ENCODE measurements at regions not wholly inside any gene's neighbourhood (a gene's known extent, or its start where the extent isn't known, plus 50 kb on each side); places are given as distances from the start of the nearest gene placed in this dataset.

- no peak for DNase-seq
Observed at GRCh38 chr14:65286443-65286842, 126.1 kb upstream of the FUT8 start.

- peak; percentile 48 to 49 for DNase-seq
Observed at GRCh38 chr14:65287264-65288131, 125.0 kb upstream of the FUT8 start.

GRCh38 chr14:65290830-65291229 lies 121.7 kb upstream of the FUT8 start:
- peak in 1 of 2 experiments; percentile 36 for DNase-seq

GRCh38 chr14:65291531-65291930 lies 121.0 kb upstream of the FUT8 start:
- DNase-seq, result no peak

- no peak for DNase-seq
Observed at GRCh38 chr14:65294816-65295215, 117.7 kb upstream of the FUT8 start.

- DNase-seq, result no peak
Observed at GRCh38 chr14:65296402-65296801, 116.1 kb upstream of the FUT8 start.

- no peak for DNase-seq
Observed at GRCh38 chr14:65296876-65297275, 115.7 kb upstream of the FUT8 start.

GRCh38 chr14:65297744-65298143 lies 114.8 kb upstream of the FUT8 start:
- no peak for DNase-seq

- peak in 1 of 2 experiments; percentile 26 for DNase-seq
Observed at GRCh38 chr14:65299826-65300225, 112.7 kb upstream of the FUT8 start.

- DNase-seq, result no peak
Observed at GRCh38 chr14:65301862-65302539, 110.5 kb upstream of the FUT8 start.

- no peak for DNase-seq
Observed at GRCh38 chr14:65302571-65303189, 109.8 kb upstream of the FUT8 start.

- no peak for DNase-seq
Observed at GRCh38 chr14:65303190-65303898, 109.2 kb upstream of the FUT8 start.

- no peak for DNase-seq
Observed at GRCh38 chr14:65303899-65304222, 108.7 kb upstream of the FUT8 start.

- DNase-seq, result no peak
Observed at GRCh38 chr14:65304239-65304638, 108.3 kb upstream of the FUT8 start.

- DNase-seq, result no peak
Observed at GRCh38 chr14:65304963-65305362, 107.6 kb upstream of the FUT8 start.

- DNase-seq, result no peak
Observed at GRCh38 chr14:65308536-65308935, 104.0 kb upstream of the FUT8 start.

GRCh38 chr14:65310568-65310967 lies 102.0 kb upstream of the FUT8 start:
- no peak for DNase-seq

GRCh38 chr14:65312859-65313258 lies 99.7 kb upstream of the FUT8 start:
- no peak for DNase-seq

GRCh38 chr14:65318636-65319506 lies 93.7 kb upstream of the FUT8 start:
- no peak for DNase-seq

GRCh38 chr14:65320661-65321308 lies 91.7 kb upstream of the FUT8 start:
- DNase-seq, result no peak

GRCh38 chr14:65321370-65321875 lies 91.1 kb upstream of the FUT8 start:
- DNase-seq, result no peak

- DNase-seq, result no peak
Observed at GRCh38 chr14:65329481-65329880, 83.0 kb upstream of the FUT8 start.
